ENCODE measurements at regions not wholly inside any gene's neighbourhood (a gene's known extent, or its start where the extent isn't known, plus 50 kb on each side); places are given as distances from the start of the nearest gene placed in this dataset.

DNA sequence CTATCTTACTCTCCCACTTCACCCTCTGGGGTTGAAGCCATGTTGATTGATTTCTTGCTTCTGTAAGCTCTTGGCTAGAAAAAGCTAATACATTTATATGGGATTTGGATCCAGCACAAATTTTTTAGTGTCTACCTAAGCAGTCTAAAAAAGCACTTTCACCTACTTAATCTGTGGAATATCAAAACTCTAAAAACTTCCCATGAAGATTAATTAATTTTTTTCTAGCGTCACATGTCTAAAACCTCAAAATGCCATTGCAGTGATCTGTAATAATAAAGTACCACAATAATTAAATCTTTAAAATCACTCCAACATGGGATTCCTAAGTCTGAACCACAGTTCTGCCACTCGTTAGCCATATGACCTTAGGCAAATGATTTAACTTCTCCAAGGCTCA lies 180.1 kb downstream of the EN1 start:
- Histone ChIP-seq H4K20me1 (ENCODE audit: insufficient read depth, low read length) (no peaks in the 10 kb centered on the region), H3K36me3 (ENCODE audit: insufficient read depth, low read length) (no peaks in the 10 kb centered on the region), H3K79me2 (ENCODE audit: insufficient read depth, low read length) (no peaks in the 10 kb centered on the region), H3K4me3 (ENCODE audit: insufficient read depth, low read length) (no peak overlapping the region), H3K4me2 (ENCODE audit: insufficient read depth, low read length) (no peak overlapping the region), H3K9me3 (ENCODE audit: low read depth, low read length) (no peaks in the 10 kb centered on the region), H3K27me3 (ENCODE audit: insufficient read depth, low read length) (no peaks in the 10 kb centered on the region), H3K27ac (ENCODE audit: low read depth, low read length) (peak overlapping the region; percentile 99), H3K4me1 (ENCODE audit: insufficient read depth, low read length) (peaks cover 49% of the 10 kb centered on the region), H2AFZ (ENCODE audit: low read length) (no peak overlapping the region)
- DNase-seq (ENCODE audit: insufficient read length, low spot score, missing footprints) = no peak
- no peak for TF ChIP-seq CTCF (IDR thresholded peaks at IDR 0.05; ENCODE audit: extremely low read depth, low read depth, low read length)

GRCh38 chr2:118665784-118666529 lies 181.5 kb downstream of the EN1 start:
- H3K9me3 ChIP-seq (ENCODE audit: low read depth, low read length) = no peaks in the 10 kb centered on the region
- no peak overlapping the region for H2AFZ ChIP-seq (ENCODE audit: low read length)
- H3K36me3 ChIP-seq (ENCODE audit: insufficient read depth, low read length) = no peaks in the 10 kb centered on the region
- no peaks in the 10 kb centered on the region for H3K79me2 ChIP-seq (ENCODE audit: insufficient read depth, low read length)
- no peak for TF ChIP-seq CTCF (IDR thresholded peaks at IDR 0.05; ENCODE audit: extremely low read depth, low read depth, low read length)
- no peaks in the 10 kb centered on the region for H3K27me3 ChIP-seq (ENCODE audit: insufficient read depth, low read length)
- H3K4me1 ChIP-seq (ENCODE audit: insufficient read depth, low read length) = peaks cover 44% of the 10 kb centered on the region
- DNase-seq (ENCODE audit: insufficient read length, low spot score, missing footprints) = no peak
- H3K4me3 ChIP-seq (ENCODE audit: insufficient read depth, low read length) = no peak overlapping the region
- H3K27ac ChIP-seq (ENCODE audit: low read depth, low read length) = peak overlapping the region; percentile 31
- H3K4me2 ChIP-seq (ENCODE audit: insufficient read depth, low read length) = no peak overlapping the region
- no peaks in the 10 kb centered on the region for H4K20me1 ChIP-seq (ENCODE audit: insufficient read depth, low read length)

GRCh38 chr2:118661179-118661578 lies 186.3 kb downstream of the EN1 start:
- H3K4me2 ChIP-seq (ENCODE audit: insufficient read depth, low read length) = no peak overlapping the region
- no peaks in the 10 kb centered on the region for H4K20me1 ChIP-seq (ENCODE audit: insufficient read depth, low read length)
- no peak overlapping the region for H3K27ac ChIP-seq (ENCODE audit: low read depth, low read length)
- no peaks in the 10 kb centered on the region for H3K9me3 ChIP-seq (ENCODE audit: low read depth, low read length)
- DNase-seq (ENCODE audit: insufficient read length, low spot score, missing footprints) = no peak
- H3K36me3 ChIP-seq (ENCODE audit: insufficient read depth, low read length) = no peaks in the 10 kb centered on the region
- peak; percentile 49 for TF ChIP-seq CTCF (IDR thresholded peaks at IDR 0.05; ENCODE audit: extremely low read depth, low read depth, low read length)
- no peak overlapping the region for H2AFZ ChIP-seq (ENCODE audit: low read length)
- H3K27me3 ChIP-seq (ENCODE audit: insufficient read depth, low read length) = no peaks in the 10 kb centered on the region
- no peak overlapping the region for H3K4me3 ChIP-seq (ENCODE audit: insufficient read depth, low read length)
- no peaks in the 10 kb centered on the region for H3K79me2 ChIP-seq (ENCODE audit: insufficient read depth, low read length)
- peaks cover 6% of the 10 kb centered on the region for H3K4me1 ChIP-seq (ENCODE audit: insufficient read depth, low read length)

GRCh38 chr2:118658596-118659198 lies 188.8 kb downstream of the EN1 start:
- Histone ChIP-seq H3K79me2 (ENCODE audit: insufficient read depth, low read length) (no peaks in the 10 kb centered on the region), H3K27ac (ENCODE audit: low read depth, low read length) (no peak overlapping the region), H3K4me1 (ENCODE audit: insufficient read depth, low read length) (no peaks in the 10 kb centered on the region), H4K20me1 (ENCODE audit: insufficient read depth, low read length) (no peaks in the 10 kb centered on the region), H3K9me3 (ENCODE audit: low read depth, low read length) (no peaks in the 10 kb centered on the region), H3K4me3 (ENCODE audit: insufficient read depth, low read length) (no peak overlapping the region), H3K4me2 (ENCODE audit: insufficient read depth, low read length) (no peak overlapping the region), H3K36me3 (ENCODE audit: insufficient read depth, low read length) (no peaks in the 10 kb centered on the region), H2AFZ (ENCODE audit: low read length) (no peak overlapping the region), H3K27me3 (ENCODE audit: insufficient read depth, low read length) (no peaks in the 10 kb centered on the region)
- no peak for TF ChIP-seq CTCF (IDR thresholded peaks at IDR 0.05; ENCODE audit: extremely low read depth, low read depth, low read length)
- DNase-seq (ENCODE audit: insufficient read length, low spot score, missing footprints) = no peak
